Activated naive CD8-positive, alpha-beta T cell treated with anti-CD3 and anti-CD28 coated beads, Interleukin-2, amount 10 ng/mL, durations not matched to agents 7 days and 5 days (primary cell): ENCODE measurements at regions not wholly inside any gene's neighbourhood (a gene's known extent, or its start where the extent isn't known, plus 50 kb on each side); places are given as distances from the start of the nearest gene placed in this dataset.

ENCODE experiments used
- ATAC-seq: fragments of 150-1000 bp; cut with Tn5 transposase; one replicate; pipeline ENCODE4 v1.10.0; 2021; ENCODE audit warnings: low read depth, moderate library complexity
- POLR2A ChIA-PET: fragments of 350-600 bp; sonication (Branson Sonifier 250); formaldehyde crosslinking; loops from one replicate; lab custom pipeline; 2021; ENCODE audit warnings: antibody characterized with exemption; lab: Charles Lee
- DNase-seq: peaks from one replicate; pipeline ENCODE4 v3.0.0; 2021
- H3K27ac Mint-ChIP-seq: one replicate; pipeline ENCODE4 v1.8.0; 2022; ENCODE audit warnings: mild to moderate bottlenecking, mixed read lengths
- H3K27me3 Mint-ChIP-seq: one replicate; pipeline ENCODE4 v1.8.0; 2022; ENCODE audit warnings: mild to moderate bottlenecking, moderate library complexity, mixed read lengths
- H3K36me3 Mint-ChIP-seq: one replicate; pipeline ENCODE4 v1.8.0; 2021; ENCODE audit warnings: mild to moderate bottlenecking, mixed read lengths
- H3K4me1 Mint-ChIP-seq: one replicate; pipeline ENCODE4 v1.8.0; 2021; ENCODE audit warnings: mixed read lengths
- H3K4me3 Mint-ChIP-seq: one replicate; pipeline ENCODE4 v1.8.0; 2022; ENCODE audit warnings: mild to moderate bottlenecking, moderate library complexity, mixed read lengths
- H3K9me3 Mint-ChIP-seq: one replicate; pipeline ENCODE4 v1.8.0; 2021; ENCODE audit warnings: mixed read lengths

DNA sequence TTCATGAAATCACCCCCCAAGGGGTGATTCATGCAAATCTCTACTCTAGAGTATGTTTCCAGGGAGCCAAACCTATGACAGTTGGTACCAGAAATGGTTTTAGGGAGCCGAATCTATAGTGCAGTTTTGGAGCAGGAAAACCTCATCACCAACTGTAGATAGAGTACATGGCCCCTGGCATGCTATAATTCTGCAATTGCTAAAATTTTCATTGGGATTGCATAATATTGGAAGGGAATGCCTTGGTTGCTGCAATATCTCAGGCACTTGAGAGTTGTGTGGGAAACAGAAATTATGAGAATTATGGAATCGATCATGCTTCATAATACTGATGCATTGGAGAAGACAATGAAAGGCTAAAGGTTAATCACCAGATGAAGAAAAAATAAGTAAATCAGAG is 148.2 kb upstream of the PLPPR1 start:
- no peaks in the 10 kb centered on the region for H3K36me3 Mint-ChIP-seq

DNA sequence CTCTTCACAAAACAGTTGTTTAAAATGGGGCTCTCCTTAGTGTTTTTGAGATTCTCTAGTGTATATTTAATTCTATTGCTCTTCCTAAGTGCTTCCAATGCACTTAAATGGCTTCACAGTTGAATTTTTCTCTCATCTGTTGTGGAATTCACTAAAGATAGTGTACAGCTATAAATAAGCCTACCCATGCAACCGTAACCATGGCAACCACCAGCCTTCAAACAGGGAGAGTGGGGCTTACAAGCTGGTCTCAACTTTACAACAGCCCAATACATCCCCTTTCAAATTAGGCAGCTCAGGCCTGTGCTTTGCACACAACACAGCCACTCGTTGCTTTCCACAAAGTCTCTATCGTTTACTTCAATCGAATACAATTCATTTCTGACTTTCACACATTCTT is 144.0 kb upstream of the PLPPR1 start:
- ATAC-seq (no peak), DNase-seq (no peak)
- Mint-ChIP-seq H3K27me3 (peaks cover 3% of the 10 kb centered on the region), H3K27ac (no peak overlapping the region), H3K4me3 (no peak overlapping the region), H3K36me3 (no peaks in the 10 kb centered on the region), H3K4me1 (no peaks in the 10 kb centered on the region), H3K9me3 (no peaks in the 10 kb centered on the region)
- POLR2A ChIA-PET: no interaction called here

More for the DNA sequence above, 148.2 kb upstream of the PLPPR1 start:
- Mint-ChIP-seq H3K27ac (no peak overlapping the region), H3K27me3 (peaks cover 1% of the 10 kb centered on the region), H3K4me1 (no peaks in the 10 kb centered on the region), H3K9me3 (no peaks in the 10 kb centered on the region), H3K4me3 (no peak overlapping the region)
- POLR2A ChIA-PET: no interaction called here
- no peak for ATAC-seq
- DNase-seq: no peak

DNA sequence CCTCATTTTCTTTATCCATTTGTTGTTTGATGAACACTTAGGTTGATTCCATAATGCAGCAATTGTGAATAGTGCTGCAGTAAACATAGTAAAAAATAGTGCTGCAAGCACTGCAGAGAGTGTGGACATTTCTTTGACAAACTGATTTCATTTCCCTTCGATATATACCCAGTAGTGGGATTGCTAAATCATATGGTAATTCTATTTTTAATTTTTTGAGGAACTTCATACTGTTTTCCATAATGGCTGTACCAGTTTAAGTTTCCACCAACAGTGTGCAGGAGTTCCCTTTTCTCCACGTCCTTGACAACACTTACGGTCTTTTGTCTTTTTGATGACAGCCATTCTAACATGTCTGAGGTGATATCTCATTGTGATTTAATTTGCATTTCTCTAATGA is 138.2 kb upstream of the PLPPR1 start:
- DNase-seq (no peak), ATAC-seq (no peak)
- H3K9me3 Mint-ChIP-seq: no peaks in the 10 kb centered on the region
- no peaks in the 10 kb centered on the region for H3K36me3 Mint-ChIP-seq
- POLR2A ChIA-PET: no interaction called here
- H3K27me3 Mint-ChIP-seq: peaks cover 2% of the 10 kb centered on the region
- no peak overlapping the region for H3K27ac Mint-ChIP-seq
- H3K4me1 Mint-ChIP-seq: no peaks in the 10 kb centered on the region
- no peak overlapping the region for H3K4me3 Mint-ChIP-seq

DNA sequence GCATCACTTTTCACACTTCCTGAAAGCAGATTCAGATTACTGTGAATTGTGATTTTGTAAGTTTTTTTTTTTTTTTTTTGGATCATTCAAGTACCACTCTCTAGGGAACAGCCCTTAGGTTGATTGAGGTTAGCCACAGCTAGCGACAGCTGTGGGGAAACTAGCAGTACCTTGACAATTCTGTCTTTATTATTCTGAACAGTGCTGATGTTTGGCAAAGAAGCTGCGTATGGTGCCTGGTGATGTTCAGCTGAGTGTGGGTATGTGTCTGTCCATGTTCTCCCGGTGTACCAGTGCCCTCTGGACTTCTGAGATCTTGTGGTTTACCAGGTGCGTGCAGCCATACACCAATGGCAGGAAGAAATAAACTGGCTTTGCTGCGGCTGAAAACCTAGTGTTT is 117.3 kb upstream of the PLPPR1 start:
- DNase-seq (no peak), ATAC-seq (no peak)
- Mint-ChIP-seq H3K4me1 (no peaks in the 10 kb centered on the region), H3K36me3 (no peaks in the 10 kb centered on the region), H3K9me3 (no peaks in the 10 kb centered on the region), H3K27ac (no peak overlapping the region), H3K4me3 (no peak overlapping the region), H3K27me3 (peaks cover 3% of the 10 kb centered on the region)
- POLR2A ChIA-PET: no interaction called here

DNA sequence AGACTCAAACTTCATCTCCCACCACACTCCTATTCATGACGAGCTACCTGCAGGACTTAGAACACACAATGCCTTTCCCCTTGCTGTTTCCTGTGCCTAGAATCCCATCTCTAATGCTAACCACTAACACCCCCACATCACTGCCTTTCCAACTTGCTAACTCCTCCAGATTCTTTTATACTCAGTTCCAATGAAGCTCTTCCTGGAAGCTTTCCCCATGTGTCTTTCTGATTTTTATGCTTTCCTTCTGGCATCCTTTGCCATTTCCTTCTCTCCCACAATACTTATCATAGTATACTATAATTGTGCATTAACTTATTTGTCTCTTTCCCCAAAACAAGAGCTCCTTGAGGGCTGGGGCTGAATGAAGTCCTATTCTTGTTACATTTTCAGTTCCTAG is 115.3 kb upstream of the PLPPR1 start:
- Mint-ChIP-seq H3K9me3 (no peaks in the 10 kb centered on the region), H3K36me3 (no peaks in the 10 kb centered on the region), H3K4me1 (no peaks in the 10 kb centered on the region), H3K27ac (peak overlapping the region; percentile 10), H3K27me3 (no peaks in the 10 kb centered on the region), H3K4me3 (no peak overlapping the region)
- no peak for ATAC-seq
- POLR2A ChIA-PET: no interaction called here
- no peak for DNase-seq

DNA sequence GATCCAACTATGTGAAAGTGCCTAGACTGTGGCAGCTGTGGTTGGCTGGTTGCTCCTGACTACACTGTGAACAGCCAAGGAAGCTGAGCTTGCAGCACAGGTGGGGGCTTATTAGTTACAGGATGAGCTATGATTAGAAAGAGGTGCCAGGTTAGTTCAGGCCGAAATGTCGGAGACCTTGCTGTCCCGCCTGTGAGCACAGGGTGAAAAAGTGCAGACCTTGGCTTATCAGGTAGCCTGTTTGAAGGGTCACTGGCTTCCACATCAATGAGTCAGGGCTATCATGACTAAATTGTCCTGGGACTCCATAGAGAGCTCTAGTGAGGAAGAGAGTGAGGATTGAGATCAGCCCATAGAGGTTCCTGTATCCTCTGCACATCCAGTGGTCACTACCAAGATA is 114.3 kb upstream of the PLPPR1 start:
- Mint-ChIP-seq H3K9me3 (no peaks in the 10 kb centered on the region), H3K4me3 (no peak overlapping the region), H3K27me3 (no peaks in the 10 kb centered on the region), H3K36me3 (no peaks in the 10 kb centered on the region), H3K4me1 (no peaks in the 10 kb centered on the region), H3K27ac (no peak overlapping the region)
- DNase-seq (no peak), ATAC-seq (no peak)
- POLR2A ChIA-PET: no interaction called here

DNA sequence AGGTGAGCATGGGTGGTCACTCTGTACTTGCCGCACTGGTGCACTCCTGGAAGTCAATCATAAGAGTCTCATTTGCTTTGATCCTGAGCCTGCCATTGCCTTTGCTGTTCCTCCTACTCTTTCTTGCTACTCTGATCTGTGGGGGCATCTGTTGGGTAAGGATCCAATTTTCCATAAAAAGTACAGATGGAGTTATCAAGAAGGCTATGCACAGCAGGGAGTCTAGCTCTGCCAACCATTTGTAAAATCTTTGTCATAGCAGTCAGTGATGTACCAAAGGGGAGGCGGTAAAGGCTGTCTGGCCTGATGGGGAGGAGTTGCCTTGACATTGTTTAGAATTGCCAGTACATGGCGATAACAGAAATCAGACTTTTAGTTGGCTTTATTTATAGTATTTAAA is 109.0 kb upstream of the PLPPR1 start:
- no peak for DNase-seq
- ATAC-seq: no peak
- H3K4me3 Mint-ChIP-seq: no peak overlapping the region

DNA sequence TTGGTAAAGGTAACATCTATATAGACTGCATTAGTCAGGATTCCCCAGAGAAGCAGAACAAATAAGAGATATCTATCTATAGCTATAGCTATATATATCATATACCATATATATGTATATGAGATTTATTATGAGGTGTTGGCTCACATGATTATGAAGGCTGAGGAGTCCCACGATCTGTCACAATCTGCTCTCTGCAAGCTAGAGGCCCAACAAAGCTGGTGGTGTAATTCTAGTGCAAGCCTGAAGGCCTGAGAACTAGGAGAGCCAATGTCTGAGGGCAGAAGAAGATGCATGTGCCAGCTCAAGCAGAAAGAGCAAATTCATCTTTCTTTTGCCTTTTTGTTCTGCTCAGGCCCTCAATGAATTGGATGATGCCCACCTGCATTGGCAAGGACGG is 102.2 kb upstream of the PLPPR1 start:
- H3K27me3 Mint-ChIP-seq: no peaks in the 10 kb centered on the region
- no peak overlapping the region for H3K27ac Mint-ChIP-seq

More for the DNA sequence above, 109.0 kb upstream of the PLPPR1 start:
- Mint-ChIP-seq H3K27me3 (no peaks in the 10 kb centered on the region), H3K4me1 (no peaks in the 10 kb centered on the region), H3K27ac (no peak overlapping the region), H3K9me3 (peaks cover 1% of the 10 kb centered on the region), H3K36me3 (no peaks in the 10 kb centered on the region)
- POLR2A ChIA-PET: no interaction called here

DNA sequence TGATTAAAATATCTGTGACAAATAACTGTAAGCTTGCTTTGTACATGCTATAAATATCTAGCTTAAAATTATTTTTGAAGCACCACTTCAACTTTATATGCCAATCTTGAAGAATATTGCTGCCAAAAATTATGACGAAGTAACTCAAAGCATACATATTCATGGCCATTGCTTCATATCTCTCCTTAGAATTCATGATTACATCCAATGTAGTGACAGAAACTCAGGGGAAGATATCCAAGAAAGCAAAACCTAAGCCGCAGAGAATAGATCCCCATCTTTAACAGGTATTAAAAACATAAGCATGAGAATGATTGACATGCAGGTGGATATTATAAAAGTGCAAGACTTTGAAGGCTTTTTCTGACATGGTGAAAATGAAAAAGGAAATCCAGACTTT is 100.8 kb upstream of the PLPPR1 start:
- Mint-ChIP-seq H3K4me1 (no peaks in the 10 kb centered on the region), H3K27ac (no peak overlapping the region), H3K36me3 (no peaks in the 10 kb centered on the region), H3K27me3 (no peaks in the 10 kb centered on the region), H3K9me3 (no peaks in the 10 kb centered on the region), H3K4me3 (no peak overlapping the region)
- no peak for ATAC-seq
- POLR2A ChIA-PET: no interaction called here
- no peak for DNase-seq

More for the DNA sequence above, 102.2 kb upstream of the PLPPR1 start:
- ATAC-seq (no peak), DNase-seq (no peak)
- Mint-ChIP-seq H3K36me3 (no peaks in the 10 kb centered on the region), H3K9me3 (no peaks in the 10 kb centered on the region), H3K4me3 (no peak overlapping the region), H3K4me1 (no peaks in the 10 kb centered on the region)
- POLR2A ChIA-PET: no interaction called here

DNA sequence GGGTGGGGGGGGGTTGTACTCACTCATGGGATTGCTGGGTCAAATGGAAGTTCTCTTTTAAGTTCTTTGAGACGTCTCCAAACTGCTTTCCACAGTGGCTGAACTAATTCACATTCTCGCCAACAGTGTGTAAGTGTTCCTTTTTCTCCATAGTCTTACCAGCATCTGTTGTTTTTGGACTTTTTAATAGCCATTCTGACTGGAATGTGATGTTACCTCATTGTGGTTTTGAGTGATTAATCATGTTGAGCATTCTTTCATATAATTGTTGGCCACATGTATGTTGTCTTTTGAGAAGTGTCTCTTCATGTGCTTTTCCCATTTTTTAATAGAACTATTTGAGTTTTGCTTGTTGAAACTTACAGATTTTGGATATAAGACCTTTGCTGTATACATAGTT is 94.9 kb upstream of the PLPPR1 start:
- Mint-ChIP-seq H3K9me3 (peaks cover 7% of the 10 kb centered on the region), H3K4me3 (no peak overlapping the region), H3K36me3 (no peaks in the 10 kb centered on the region), H3K27me3 (no peaks in the 10 kb centered on the region), H3K4me1 (no peaks in the 10 kb centered on the region), H3K27ac (no peak overlapping the region)
- no peak for DNase-seq
- POLR2A ChIA-PET: no interaction called here
- ATAC-seq: no peak

DNA sequence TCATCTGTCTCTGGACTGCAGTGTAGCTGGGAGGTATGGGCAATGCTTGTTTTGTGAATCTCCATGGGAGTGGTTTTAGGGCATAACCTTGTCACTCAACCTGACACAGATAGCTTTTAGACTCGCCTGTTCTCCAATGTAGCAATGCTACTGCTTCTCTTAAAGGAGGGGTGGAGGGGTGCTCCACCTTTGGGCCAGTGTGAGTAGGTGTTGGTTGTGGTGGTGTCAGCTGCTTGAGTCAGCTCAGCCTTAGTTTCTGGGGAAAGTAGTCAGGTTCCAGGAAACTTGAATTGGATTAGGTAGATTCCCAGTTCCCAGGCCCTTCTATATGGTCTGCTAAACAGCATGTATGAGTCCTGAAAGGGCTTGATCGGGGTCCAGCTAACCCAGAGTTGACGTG is 91.1 kb upstream of the PLPPR1 start:
- no peaks in the 10 kb centered on the region for H3K27me3 Mint-ChIP-seq
- ATAC-seq: no peak
- no peak overlapping the region for H3K27ac Mint-ChIP-seq
- no peaks in the 10 kb centered on the region for H3K4me1 Mint-ChIP-seq
- H3K9me3 Mint-ChIP-seq: peaks cover 7% of the 10 kb centered on the region
- DNase-seq: no peak
- H3K36me3 Mint-ChIP-seq: no peaks in the 10 kb centered on the region
- POLR2A ChIA-PET: no interaction called here
- H3K4me3 Mint-ChIP-seq: no peak overlapping the region

DNA sequence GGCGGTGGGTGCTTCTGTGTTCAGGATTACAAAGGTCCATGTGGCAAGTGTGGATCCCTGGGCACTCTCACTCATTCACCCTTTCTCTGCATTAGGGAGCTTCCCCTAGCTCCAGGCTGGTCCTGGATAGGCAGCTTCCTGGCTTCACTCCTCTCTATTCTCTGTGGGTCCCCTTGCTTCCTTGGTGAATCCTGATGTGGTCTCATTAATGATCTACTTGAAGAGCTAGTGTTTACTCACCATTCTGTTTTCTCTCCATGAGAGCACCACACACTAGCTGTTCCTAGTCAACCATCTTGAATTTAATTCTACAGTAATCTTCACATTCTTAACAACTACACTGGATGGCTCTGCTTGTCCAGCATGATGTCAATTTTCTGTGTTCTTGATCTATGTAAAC is 90.0 kb upstream of the PLPPR1 start:
- no peak for ATAC-seq
- Mint-ChIP-seq H3K4me1 (no peaks in the 10 kb centered on the region), H3K9me3 (peaks cover 5% of the 10 kb centered on the region), H3K27me3 (no peaks in the 10 kb centered on the region), H3K27ac (no peak overlapping the region), H3K4me3 (no peak overlapping the region), H3K36me3 (no peaks in the 10 kb centered on the region)
- POLR2A ChIA-PET: no interaction called here
- DNase-seq: no peak

DNA sequence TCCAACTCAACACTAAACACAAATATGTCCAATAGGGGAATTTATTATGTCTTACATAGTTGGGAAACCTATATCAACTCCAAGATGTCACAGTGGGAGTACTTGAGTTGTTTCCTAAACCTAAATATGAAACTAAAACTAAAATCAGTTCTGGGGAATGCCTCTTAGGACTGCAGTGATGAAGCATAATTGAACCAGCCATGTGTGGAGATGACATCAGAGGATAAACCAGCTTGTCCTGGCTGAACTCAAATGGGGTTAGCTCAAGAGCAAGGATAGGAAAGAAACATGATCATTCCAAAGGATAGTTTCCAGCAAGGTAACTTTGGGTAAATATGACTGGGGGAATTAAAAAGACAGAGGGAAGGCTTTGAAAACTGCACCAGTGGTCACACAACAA is 88.9 kb upstream of the PLPPR1 start:
- Mint-ChIP-seq H3K27me3 (no peaks in the 10 kb centered on the region), H3K36me3 (no peaks in the 10 kb centered on the region), H3K9me3 (peaks cover 5% of the 10 kb centered on the region), H3K27ac (no peak overlapping the region), H3K4me3 (no peak overlapping the region), H3K4me1 (no peaks in the 10 kb centered on the region)
- DNase-seq (no peak), ATAC-seq (no peak)
- POLR2A ChIA-PET: no interaction called here

DNA sequence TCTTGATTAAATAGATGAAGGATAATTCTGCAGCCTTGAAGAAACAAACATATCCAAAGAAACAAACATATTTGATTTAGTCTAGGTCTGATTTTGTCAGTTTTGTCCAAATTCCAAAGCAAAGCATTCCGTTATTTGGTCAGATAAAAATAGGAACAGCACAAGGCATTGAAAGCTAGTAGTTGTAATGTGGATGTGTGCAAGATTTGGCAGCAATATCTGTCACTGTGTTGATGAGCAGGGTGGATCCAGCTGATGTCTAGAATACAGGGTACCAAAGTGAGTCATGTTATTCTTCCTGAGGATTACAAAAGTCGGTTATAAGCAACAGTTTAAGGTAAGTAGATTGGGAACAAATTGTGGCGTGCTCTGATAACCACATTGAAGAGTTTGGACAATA is 69.3 kb upstream of the PLPPR1 start:
- Mint-ChIP-seq H3K9me3 (no peaks in the 10 kb centered on the region), H3K4me3 (no peak overlapping the region), H3K27ac (no peak overlapping the region), H3K27me3 (no peaks in the 10 kb centered on the region), H3K36me3 (no peaks in the 10 kb centered on the region), H3K4me1 (no peaks in the 10 kb centered on the region)
- POLR2A ChIA-PET: no interaction called here
- no peak for DNase-seq
- ATAC-seq: no peak
